ENCODE measurements at regions not wholly inside any gene's neighbourhood (a gene's known extent, or its start where the extent isn't known, plus 50 kb on each side); places are given as distances from the start of the nearest gene placed in this dataset.

DNA sequence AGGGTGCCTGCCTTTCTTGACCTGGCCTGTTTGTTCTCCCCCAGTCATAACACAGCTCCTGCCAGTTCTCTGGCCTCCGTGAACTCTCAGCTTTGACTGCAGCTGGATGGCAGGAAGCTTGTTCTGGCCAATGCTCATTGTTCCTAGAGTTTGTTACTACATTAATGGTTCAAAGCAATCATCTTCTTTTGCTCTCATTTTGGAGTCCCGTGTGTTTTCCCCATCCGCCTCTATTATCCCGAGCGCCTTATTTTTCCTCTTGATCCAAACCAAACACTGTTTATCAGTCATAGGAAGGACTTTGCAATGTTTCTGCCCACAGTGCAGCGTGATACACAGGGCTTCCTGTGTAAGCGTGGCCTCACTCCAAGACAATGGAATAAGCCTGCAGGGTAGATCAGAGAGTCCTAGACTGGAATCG, 184.3 kb upstream of the APCDD1 start:
- TF ChIP-seq, protein P1, sequence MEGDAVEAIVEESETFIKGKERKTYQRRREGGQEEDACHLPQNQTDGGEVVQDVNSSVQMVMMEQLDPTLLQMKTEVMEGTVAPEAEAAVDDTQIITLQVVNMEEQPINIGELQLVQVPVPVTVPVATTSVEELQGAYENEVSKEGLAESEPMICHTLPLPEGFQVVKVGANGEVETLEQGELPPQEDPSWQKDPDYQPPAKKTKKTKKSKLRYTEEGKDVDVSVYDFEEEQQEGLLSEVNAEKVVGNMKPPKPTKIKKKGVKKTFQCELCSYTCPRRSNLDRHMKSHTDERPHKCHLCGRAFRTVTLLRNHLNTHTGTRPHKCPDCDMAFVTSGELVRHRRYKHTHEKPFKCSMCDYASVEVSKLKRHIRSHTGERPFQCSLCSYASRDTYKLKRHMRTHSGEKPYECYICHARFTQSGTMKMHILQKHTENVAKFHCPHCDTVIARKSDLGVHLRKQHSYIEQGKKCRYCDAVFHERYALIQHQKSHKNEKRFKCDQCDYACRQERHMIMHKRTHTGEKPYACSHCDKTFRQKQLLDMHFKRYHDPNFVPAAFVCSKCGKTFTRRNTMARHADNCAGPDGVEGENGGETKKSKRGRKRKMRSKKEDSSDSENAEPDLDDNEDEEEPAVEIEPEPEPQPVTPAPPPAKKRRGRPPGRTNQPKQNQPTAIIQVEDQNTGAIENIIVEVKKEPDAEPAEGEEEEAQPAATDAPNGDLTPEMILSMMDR (conservative IDR thresholded peaks at IDR 0.05; ENCODE audit: low read depth in 2 of 2) = no peak
- TF ChIP-seq EZH2phosphoT487 (IDR thresholded peaks at IDR 0.05; ENCODE audit: unreplicated experiment) (no peak), POLR2AphosphoS5 (IDR thresholded peaks at IDR 0.05; ENCODE audit: low read depth) (no peak), EZH2 (IDR thresholded peaks at IDR 0.05; ENCODE audit: low read depth, unreplicated experiment) (no peak), JUNB (IDR thresholded peaks at IDR 0.05; ENCODE audit: unreplicated experiment) (no peak), NANOG (IDR thresholded peaks at IDR 0.05; ENCODE audit: borderline replicate concordance) (no peak), STAT1 (IDR thresholded peaks at IDR 0.05; ENCODE audit: unreplicated experiment) (no peak), ZNF331 (CRISPR knock-in tag; IDR thresholded peaks at IDR 0.05; ENCODE audit: low read depth) (no peak), CREB1 (CRISPR knock-in tag; IDR thresholded peaks at IDR 0.05; ENCODE audit: low read depth) (no peak)
- TF ChIP-seq, protein P2, sequence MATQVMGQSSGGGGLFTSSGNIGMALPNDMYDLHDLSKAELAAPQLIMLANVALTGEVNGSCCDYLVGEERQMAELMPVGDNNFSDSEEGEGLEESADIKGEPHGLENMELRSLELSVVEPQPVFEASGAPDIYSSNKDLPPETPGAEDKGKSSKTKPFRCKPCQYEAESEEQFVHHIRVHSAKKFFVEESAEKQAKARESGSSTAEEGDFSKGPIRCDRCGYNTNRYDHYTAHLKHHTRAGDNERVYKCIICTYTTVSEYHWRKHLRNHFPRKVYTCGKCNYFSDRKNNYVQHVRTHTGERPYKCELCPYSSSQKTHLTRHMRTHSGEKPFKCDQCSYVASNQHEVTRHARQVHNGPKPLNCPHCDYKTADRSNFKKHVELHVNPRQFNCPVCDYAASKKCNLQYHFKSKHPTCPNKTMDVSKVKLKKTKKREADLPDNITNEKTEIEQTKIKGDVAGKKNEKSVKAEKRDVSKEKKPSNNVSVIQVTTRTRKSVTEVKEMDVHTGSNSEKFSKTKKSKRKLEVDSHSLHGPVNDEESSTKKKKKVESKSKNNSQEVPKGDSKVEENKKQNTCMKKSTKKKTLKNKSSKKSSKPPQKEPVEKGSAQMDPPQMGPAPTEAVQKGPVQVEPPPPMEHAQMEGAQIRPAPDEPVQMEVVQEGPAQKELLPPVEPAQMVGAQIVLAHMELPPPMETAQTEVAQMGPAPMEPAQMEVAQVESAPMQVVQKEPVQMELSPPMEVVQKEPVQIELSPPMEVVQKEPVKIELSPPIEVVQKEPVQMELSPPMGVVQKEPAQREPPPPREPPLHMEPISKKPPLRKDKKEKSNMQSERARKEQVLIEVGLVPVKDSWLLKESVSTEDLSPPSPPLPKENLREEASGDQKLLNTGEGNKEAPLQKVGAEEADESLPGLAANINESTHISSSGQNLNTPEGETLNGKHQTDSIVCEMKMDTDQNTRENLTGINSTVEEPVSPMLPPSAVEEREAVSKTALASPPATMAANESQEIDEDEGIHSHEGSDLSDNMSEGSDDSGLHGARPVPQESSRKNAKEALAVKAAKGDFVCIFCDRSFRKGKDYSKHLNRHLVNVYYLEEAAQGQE (IDR thresholded peaks at IDR 0.05; ENCODE audit: unreplicated experiment) = no peak
